ENCODE measurements at regions not wholly inside any gene's neighbourhood (a gene's known extent, or its start where the extent isn't known, plus 50 kb on each side); places are given as distances from the start of the nearest gene placed in this dataset.

DNA sequence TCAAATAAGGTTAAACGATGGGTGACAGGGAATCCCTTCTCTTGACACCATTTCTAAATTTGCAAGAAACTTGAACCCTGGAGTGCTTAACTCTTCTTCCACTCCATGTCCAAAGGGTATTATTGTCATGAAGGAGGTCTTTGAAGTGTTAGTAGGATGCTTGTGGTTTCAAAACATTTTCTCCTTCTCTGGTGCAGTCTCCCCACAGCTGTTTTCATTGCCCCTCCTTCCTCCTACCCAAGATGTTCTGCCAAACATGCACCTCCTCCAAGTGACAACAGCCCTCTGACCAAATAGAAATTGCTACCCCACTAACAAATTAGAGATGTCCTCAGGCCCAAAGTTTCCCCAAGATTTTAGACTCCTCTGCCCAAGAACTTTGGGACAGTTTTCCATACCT lies 151.4 kb downstream of the POLR2M start:
- ATAC-seq (ENCODE audit: low read depth), result no peak

DNA sequence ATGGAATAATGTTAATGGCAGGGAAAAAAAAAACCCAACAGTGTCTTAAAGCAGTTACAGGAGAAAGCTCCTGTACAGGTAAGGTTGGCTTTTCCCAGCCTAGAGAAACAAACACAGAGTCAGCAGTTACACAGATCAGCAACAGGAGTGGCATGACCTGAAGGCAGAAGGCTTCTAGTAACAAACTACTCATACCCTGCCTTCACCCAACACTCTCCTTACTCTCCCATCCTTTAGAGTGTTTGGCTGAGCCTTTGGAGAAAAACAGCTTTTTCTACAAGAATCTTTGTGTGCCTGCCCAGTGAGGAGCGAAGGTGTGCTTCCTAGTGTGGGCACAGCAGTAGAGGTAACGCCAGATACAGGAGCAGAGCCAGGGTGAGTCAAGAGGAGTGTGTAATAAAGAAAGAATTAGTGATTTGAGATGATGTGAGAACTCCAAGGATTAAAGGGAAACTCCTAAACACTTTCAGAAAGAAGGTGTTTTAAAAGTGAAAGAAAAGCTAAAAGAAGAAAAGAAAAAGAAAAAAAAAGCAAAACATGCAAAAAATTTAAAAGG lies 152.7 kb downstream of the POLR2M start:
- H3K4me3 Mint-ChIP-seq, result no peak overlapping the region
- H3K27ac Mint-ChIP-seq, result no peak overlapping the region
- Histone ChIP-seq H3K9ac (ENCODE audit: low read length) (no peak overlapping the region), H3K27ac (ENCODE audit: low read length in 2 of 2) (no peak overlapping the region), H4K20me1 (ENCODE audit: control insufficient read depth, insufficient read depth, low read length, poor library complexity, severe bottlenecking) (no peaks in the 10 kb centered on the region), H3K27me3 (replicated peaks in 1 of 4; ENCODE audit: control extremely low read depth in 1 of 4, control insufficient read depth in 3 of 4, insufficient read depth in 4 of 4, low read length in 3 of 4) (no peaks in the 10 kb centered on the region), H3K36me3 (replicated peaks in 1 of 2; ENCODE audit: control extremely low read depth in 1 of 2, control insufficient read depth in 1 of 2, extremely low read depth in 1 of 2, insufficient read depth in 2 of 2, low read length in 1 of 2) (no peaks in the 10 kb centered on the region), H3K4me2 (replicated peaks; ENCODE audit: low read depth, low read length, poor library complexity, severe bottlenecking) (no peak overlapping the region), H3K9me3 (ENCODE audit: control extremely low read depth in 1 of 3, control insufficient read depth in 2 of 3, insufficient read depth in 1 of 3, low read length in 2 of 3) (no peaks in the 10 kb centered on the region), H3K4me3 (ENCODE audit: control extremely low read depth in 1 of 5, extremely low read depth in 1 of 5, insufficient read depth in 1 of 5, low read depth in 2 of 5, low read length in 4 of 5) (no peak overlapping the region), H3K79me2 (ENCODE audit: control insufficient read depth, insufficient read depth, low read length) (no peaks in the 10 kb centered on the region), H3K4me1 (ENCODE audit: control insufficient read depth in 2 of 2, insufficient read depth in 2 of 2, low read length in 2 of 2) (no peaks in the 10 kb centered on the region), H2AFZ (ENCODE audit: insufficient read depth, low read depth, low read length, poor library complexity, severe bottlenecking) (no peak overlapping the region)
- no peak for DNase-seq
- no peaks in the 10 kb centered on the region for H3K4me1 Mint-ChIP-seq
- peaks cover 50% of the 10 kb centered on the region for H3K27me3 Mint-ChIP-seq
- no peaks in the 10 kb centered on the region for H3K9me3 Mint-ChIP-seq (ENCODE audit: insufficient read depth)
- ChIA-PET CTCF (interaction anchor here (1.0 to 4.8 kb wide), 5 partner anchors 10 to 299 kb away, joined by 3 to 68 read pairs (median 7); no protein-coding TSS in a partner anchor), POLR2A (interaction anchor here (0.6 kb wide), 1 partner anchor 292 kb away, joined by 3 read pairs; no protein-coding TSS in a partner anchor)
- no peak for TF ChIP-seq EZH2 (IDR thresholded peaks at IDR 0.05; ENCODE audit: borderline replicate concordance, insufficient read depth, low read depth, low read length, poor library complexity, severe bottlenecking)
- TF ChIP-seq, protein P1, sequence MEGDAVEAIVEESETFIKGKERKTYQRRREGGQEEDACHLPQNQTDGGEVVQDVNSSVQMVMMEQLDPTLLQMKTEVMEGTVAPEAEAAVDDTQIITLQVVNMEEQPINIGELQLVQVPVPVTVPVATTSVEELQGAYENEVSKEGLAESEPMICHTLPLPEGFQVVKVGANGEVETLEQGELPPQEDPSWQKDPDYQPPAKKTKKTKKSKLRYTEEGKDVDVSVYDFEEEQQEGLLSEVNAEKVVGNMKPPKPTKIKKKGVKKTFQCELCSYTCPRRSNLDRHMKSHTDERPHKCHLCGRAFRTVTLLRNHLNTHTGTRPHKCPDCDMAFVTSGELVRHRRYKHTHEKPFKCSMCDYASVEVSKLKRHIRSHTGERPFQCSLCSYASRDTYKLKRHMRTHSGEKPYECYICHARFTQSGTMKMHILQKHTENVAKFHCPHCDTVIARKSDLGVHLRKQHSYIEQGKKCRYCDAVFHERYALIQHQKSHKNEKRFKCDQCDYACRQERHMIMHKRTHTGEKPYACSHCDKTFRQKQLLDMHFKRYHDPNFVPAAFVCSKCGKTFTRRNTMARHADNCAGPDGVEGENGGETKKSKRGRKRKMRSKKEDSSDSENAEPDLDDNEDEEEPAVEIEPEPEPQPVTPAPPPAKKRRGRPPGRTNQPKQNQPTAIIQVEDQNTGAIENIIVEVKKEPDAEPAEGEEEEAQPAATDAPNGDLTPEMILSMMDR (IDR thresholded peaks at IDR 0.05), result no peak
- intact Hi-C loops (cut with micrococcal nuclease), result no loop called here
- no peak for ATAC-seq (ENCODE audit: low read depth)
- 92% methylated on average over 2 of the region's 2 CpGs for WGBS (ENCODE audit: insufficient coverage)

More for the DNA sequence above, 151.4 kb downstream of the POLR2M start:
- POLR2A ChIA-PET, result no interaction called here
- H3K4me1 ChIP-seq (ENCODE audit: control insufficient read depth in 2 of 2, insufficient read depth in 2 of 2, low read length in 2 of 2), result no peaks in the 10 kb centered on the region
- no peak for TF ChIP-seq EZH2 (IDR thresholded peaks at IDR 0.05; ENCODE audit: borderline replicate concordance, insufficient read depth, low read depth, low read length, poor library complexity, severe bottlenecking)
- TF ChIP-seq, protein P1 (IDR thresholded peaks at IDR 0.05), result no peak
- WGBS (ENCODE audit: insufficient coverage), result no CpG with 5 or more reads among the region's 1 CpG
- no peak overlapping the region for H3K27ac ChIP-seq (ENCODE audit: low read length in 2 of 2)
- H3K4me3 ChIP-seq (ENCODE audit: control extremely low read depth in 1 of 5, extremely low read depth in 1 of 5, insufficient read depth in 1 of 5, low read depth in 2 of 5, low read length in 4 of 5), result no peak overlapping the region
- H3K27ac Mint-ChIP-seq, result no peak overlapping the region
- CTCF ChIA-PET, result interaction anchor here (1.3 to 4.8 kb wide), 2 partner anchors 14 to 297 kb away, joined by 7 to 68 read pairs; no protein-coding TSS in a partner anchor
- no peak overlapping the region for H2AFZ ChIP-seq (ENCODE audit: insufficient read depth, low read depth, low read length, poor library complexity, severe bottlenecking)
- H3K27me3 ChIP-seq (replicated peaks in 1 of 4; ENCODE audit: control extremely low read depth in 1 of 4, control insufficient read depth in 3 of 4, insufficient read depth in 4 of 4, low read length in 3 of 4), result no peaks in the 10 kb centered on the region
- H3K4me1 Mint-ChIP-seq, result no peaks in the 10 kb centered on the region
- no peaks in the 10 kb centered on the region for H3K36me3 ChIP-seq (replicated peaks in 1 of 2; ENCODE audit: control extremely low read depth in 1 of 2, control insufficient read depth in 1 of 2, extremely low read depth in 1 of 2, insufficient read depth in 2 of 2, low read length in 1 of 2)
- intact Hi-C loops (cut with micrococcal nuclease), result no loop called here
- H3K9me3 ChIP-seq (ENCODE audit: control extremely low read depth in 1 of 3, control insufficient read depth in 2 of 3, insufficient read depth in 1 of 3, low read length in 2 of 3), result no peaks in the 10 kb centered on the region
- H4K20me1 ChIP-seq (ENCODE audit: control insufficient read depth, insufficient read depth, low read length, poor library complexity, severe bottlenecking), result no peaks in the 10 kb centered on the region
- peaks cover 53% of the 10 kb centered on the region for H3K27me3 Mint-ChIP-seq
- no peak overlapping the region for H3K4me2 ChIP-seq (replicated peaks; ENCODE audit: low read depth, low read length, poor library complexity, severe bottlenecking)
- no peak overlapping the region for H3K4me3 Mint-ChIP-seq
- DNase-seq, result no peak
- H3K9ac ChIP-seq (ENCODE audit: low read length), result no peak overlapping the region
- H3K79me2 ChIP-seq (ENCODE audit: control insufficient read depth, insufficient read depth, low read length), result no peaks in the 10 kb centered on the region
- H3K9me3 Mint-ChIP-seq (ENCODE audit: insufficient read depth), result no peaks in the 10 kb centered on the region
